H1 (cell line): ENCODE measurements at regions not wholly inside any gene's neighbourhood (a gene's known extent, or its start where the extent isn't known, plus 50 kb on each side); places are given as distances from the start of the nearest gene placed in this dataset.

ENCODE experiments used
- CTCF ChIA-PET: fragments of 300-600 bp; sonication (Branson Sonifier 250); formaldehyde crosslinking; loops from one replicate; lab custom pipeline; 2021; ENCODE audit not compliant: partially characterized antibody; lab: Charles Lee
- POLR2A ChIA-PET: fragments of 300-600 bp; sonication (Branson Sonifier 250); formaldehyde crosslinking; loops from one replicate; lab custom pipeline; 2021; ENCODE audit warnings: inconsistent platforms; ENCODE audit not compliant: partially characterized antibody; lab: Charles Lee
- DNase-seq, 2 experiments: peaks; one replicate each; pipeline versions ENCODE4 v3.0.0 to v3.0.0-alpha.2; 2010 to 2022; ENCODE audit warnings: low spot score in 2 of 2, low read depth in 1 of 2, mixed read lengths in 1 of 2
- FAIRE-seq: peaks from 2 replicates; lab custom pipeline; 2011; peaks lifted over from hg19 to GRCh38; lab: Jason Lieb, UNC
- H2AFZ ChIP-seq: 2 replicates; pipeline ENCODE4 v1.8.1; 2012; ENCODE audit warnings: low read length, inconsistent platforms
- H2AK5ac ChIP-seq: 2 replicates; pipeline ENCODE4 v1.6.1; 2013; ENCODE audit warnings: low read depth, low read length
- H2BK120ac ChIP-seq: replicated peaks from 2 replicates; pipeline ENCODE3; 2013; ENCODE audit warnings: low read depth, low read length, inconsistent platforms
- H2BK12ac ChIP-seq: 2 replicates; pipeline ENCODE4 v1.6.1; 2013; ENCODE audit warnings: low read depth, low read length
- H2BK15ac ChIP-seq: 2 replicates; pipeline ENCODE4 v1.6.1; 2013; ENCODE audit warnings: low read length
- H2BK20ac ChIP-seq: 2 replicates; pipeline ENCODE4 v1.6.1; 2013; ENCODE audit warnings: low read length
- H2BK5ac ChIP-seq: 2 replicates; pipeline ENCODE4 v1.6.1; 2013; ENCODE audit warnings: low read depth, low read length
- H3K14ac ChIP-seq: 2 replicates; pipeline ENCODE4 v1.6.1; 2013; ENCODE audit warnings: inconsistent platforms; ENCODE audit not compliant: insufficient read length
- H3K18ac ChIP-seq: 2 replicates; pipeline ENCODE4 v1.6.1; 2013; ENCODE audit warnings: low read length; ENCODE audit errors: extremely low read depth
- H3K23ac ChIP-seq: 2 replicates; pipeline ENCODE4 v1.6.1; 2013; ENCODE audit warnings: inconsistent platforms; ENCODE audit not compliant: insufficient read length
- H3K23me2 ChIP-seq: 2 replicates; pipeline ENCODE4 v1.6.1; 2013; ENCODE audit warnings: low read depth, low read length
- H3K27ac ChIP-seq: 2 replicates; pipeline ENCODE4 v1.6.1; 2011; ENCODE audit warnings: low read depth, low read length, inconsistent platforms
- H3K27me3 ChIP-seq, 4 experiments: replicated peaks in 1 of 4; 1 replicate in 1 of 4; 2 replicates in 3 of 4; pipeline versions ENCODE4 v1.6.1 to v1.8.1; 2011 to 2013; ENCODE audit warnings: low read length in 3 of 4, mild to moderate bottlenecking in 3 of 4, inconsistent platforms in 2 of 4, mixed read lengths in 2 of 4, moderate library complexity in 1 of 4; ENCODE audit not compliant: control insufficient read depth in 3 of 4, insufficient read depth in 3 of 4; ENCODE audit errors: extremely low read depth in 1 of 4
- H3K36me3 ChIP-seq, 4 experiments: 2 replicates each; pipeline versions ENCODE4 v1.6.1 to v1.8.1; 2011 to 2013; ENCODE audit warnings: mild to moderate bottlenecking in 4 of 4, low read length in 3 of 4, moderate library complexity in 2 of 4, control low read depth in 1 of 4, inconsistent platforms in 1 of 4; ENCODE audit not compliant: insufficient read depth in 4 of 4, control insufficient read depth in 2 of 4
- H3K4ac ChIP-seq: replicated peaks from 2 replicates; pipeline ENCODE3; 2013; ENCODE audit warnings: low read length, low read depth, mixed read lengths, inconsistent platforms; ENCODE audit not compliant: insufficient read length
- H3K4me1 ChIP-seq, 4 experiments: replicated peaks in 1 of 4; 1 replicate in 1 of 4; 2 replicates in 3 of 4; pipeline versions ENCODE4 v1.6.1 to v1.8.1; 2011 to 2013; ENCODE audit warnings: low read length in 3 of 4, inconsistent platforms in 2 of 4, mixed read lengths in 1 of 4; ENCODE audit not compliant: insufficient read depth in 4 of 4, control insufficient read depth in 3 of 4
- H3K4me2 ChIP-seq, 2 experiments: 2 replicates each; pipeline versions ENCODE4 v1.6.1 to v1.8.1; 2011 to 2013; ENCODE audit warnings: low read depth in 2 of 2, low read length in 2 of 2, control low read depth in 1 of 2, inconsistent platforms in 1 of 2, mild to moderate bottlenecking in 1 of 2; ENCODE audit not compliant: insufficient read depth in 1 of 2
- H3K4me3 ChIP-seq, 4 experiments: fragments of 200-600, 300-600 bp in 1 of 4; sonication (generic), shearing (Covaris generic), sonication (Bioruptor Twin) in 1 of 4; 2 replicates each; pipeline versions ENCODE4 v1.5.1 to v1.8.1; 2011 to 2016; ENCODE audit warnings: low read length in 4 of 4, low read depth in 3 of 4, control low read depth in 2 of 4, inconsistent platforms in 2 of 4, mild to moderate bottlenecking in 2 of 4, mixed read lengths in 1 of 4, moderate library complexity in 1 of 4; ENCODE audit not compliant: insufficient read depth in 2 of 4; ENCODE audit errors: extremely low read depth in 1 of 4
- H3K56ac ChIP-seq: replicated peaks from 2 replicates; pipeline ENCODE3; 2013; ENCODE audit warnings: low read depth, mild to moderate bottlenecking, mixed read lengths, low read length, inconsistent platforms; ENCODE audit not compliant: insufficient read length
- H3K79me1 ChIP-seq: 2 replicates; pipeline ENCODE4 v1.6.1; 2013; ENCODE audit warnings: low read depth, low read length, control low read depth
- H3K79me2 ChIP-seq, 2 experiments: 2 replicates each; pipeline versions ENCODE4 v1.6.1 to v1.8.1; 2012 to 2013; ENCODE audit warnings: low read length in 2 of 2, mild to moderate bottlenecking in 2 of 2, inconsistent platforms in 1 of 2; ENCODE audit not compliant: insufficient read depth in 2 of 2, control insufficient read depth in 1 of 2
- H3K9ac ChIP-seq, 4 experiments: replicated peaks in 1 of 4; 1 replicate in 1 of 4; 2 replicates in 3 of 4; pipeline versions ENCODE4 v1.6.1 to v1.8.1; 2011 to 2013; ENCODE audit warnings: low read depth in 3 of 4, low read length in 3 of 4, control low read depth in 2 of 4, mild to moderate bottlenecking in 2 of 4, moderate library complexity in 2 of 4, inconsistent platforms in 1 of 4; ENCODE audit errors: extremely low read depth in 1 of 4
- H3K9me3 ChIP-seq, 2 experiments: 2 replicates each; pipeline versions ENCODE4 v1.6.1 to v1.8.1; 2012 to 2013; ENCODE audit warnings: mild to moderate bottlenecking in 2 of 2, moderate library complexity in 2 of 2, control low read depth in 1 of 2, inconsistent platforms in 1 of 2, low read depth in 1 of 2, low read length in 1 of 2, mixed read lengths in 1 of 2; ENCODE audit not compliant: insufficient read depth in 2 of 2
- H4K20me1 ChIP-seq, 2 experiments: replicated peaks in 1 of 2; 2 replicates each; pipeline versions ENCODE3 to v1.8.1; 2011 to 2013; ENCODE audit warnings: inconsistent platforms in 2 of 2, low read length in 2 of 2, mild to moderate bottlenecking in 1 of 2; ENCODE audit not compliant: insufficient read depth in 2 of 2, control insufficient read depth in 1 of 2
- H4K5ac ChIP-seq: 2 replicates; pipeline ENCODE4 v1.6.1; 2013; ENCODE audit warnings: low read length, low read depth, mixed read lengths, inconsistent platforms; ENCODE audit not compliant: insufficient read length
- H4K8ac ChIP-seq: 2 replicates; pipeline ENCODE4 v1.8.0; 2013; ENCODE audit warnings: mild to moderate bottlenecking, moderate library complexity, low read length, inconsistent platforms; ENCODE audit not compliant: insufficient read depth; ENCODE audit errors: extremely low read depth
- H4K91ac ChIP-seq: replicated peaks from 2 replicates; pipeline ENCODE3; 2013; ENCODE audit warnings: low read length, mixed read lengths, inconsistent platforms; ENCODE audit not compliant: insufficient read length
- CHD2 ChIP-seq: IDR thresholded peaks from 2 replicates; pipeline ENCODE4 v1.6.1; 2012; ENCODE audit warnings: low read length, improper control_type of control experiment
- EGR1 ChIP-seq: IDR thresholded peaks from 2 replicates; pipeline ENCODE4 v1.6.1; 2011; ENCODE audit warnings: low read depth, low read length, borderline replicate concordance
- HDAC2 ChIP-seq, 2 experiments: fragments of 300-600 bp in 1 of 2; sonication (generic) in 1 of 2; IDR thresholded peaks; 2 replicates each; pipeline ENCODE4 v1.6.1; 2011 to 2012; ENCODE audit warnings: low read depth in 2 of 2, low read length in 2 of 2, mild to moderate bottlenecking in 2 of 2, moderate library complexity in 2 of 2, borderline replicate concordance in 1 of 2, inconsistent platforms in 1 of 2
- KDM4A ChIP-seq: IDR thresholded peaks from one replicate; pipeline ENCODE4 v1.7.1; 2012; ENCODE audit warnings: low read depth, mild to moderate bottlenecking, moderate library complexity, low read length, inconsistent platforms; ENCODE audit not compliant: severe bottlenecking
- POLR2A ChIP-seq, 2 experiments: IDR thresholded peaks; 1 replicate in 1 of 2; 2 replicates in 1 of 2; pipeline ENCODE4 v1.6.1; 2011; ENCODE audit warnings: low read depth in 2 of 2, low read length in 2 of 2, mild to moderate bottlenecking in 2 of 2; ENCODE audit errors: control extremely low read depth in 1 of 2
- RNF2 ChIP-seq: fragments of 200-900, 300-1000 bp; sonication (generic); IDR thresholded peaks from 2 replicates; pipeline ENCODE4 v1.7.1; 2016; ENCODE audit warnings: borderline replicate concordance, low read depth, mild to moderate bottlenecking, antibody characterized with exemption, low read length; ENCODE audit not compliant: poor library complexity, severe bottlenecking; ENCODE audit errors: missing control alignments
- TAF1 ChIP-seq: IDR thresholded peaks from 2 replicates; pipeline ENCODE4 v1.6.1; 2011; ENCODE audit warnings: mild to moderate bottlenecking, low read depth, low read length
- TCF12 ChIP-seq: IDR thresholded peaks from 2 replicates; pipeline ENCODE4 v1.6.1; 2011; ENCODE audit warnings: low read depth, mild to moderate bottlenecking, low read length
- WGBS, 2 experiments: shearing (Covaris generic) in 1 of 2; methylation state at CpG; one replicate each; pipeline versions ENCODE4 v1.1.6 to v1.1.7; 2013 to 2015; ENCODE audit warnings: low lambda C conversion rate in 2 of 2, mixed read lengths in 2 of 2, inconsistent platforms in 1 of 2, low coverage in 1 of 2, missing lambda C conversion rate in 1 of 2; ENCODE audit not compliant: insufficient replicate concordance in 2 of 2, insufficient coverage in 1 of 2, insufficient read length in 1 of 2; ENCODE audit errors: extremely low coverage in 1 of 2, missing lambda C conversion rate in 1 of 2; 5-methylcytosine and 5-hydroxymethylcytosine counted together
- TF ChIP-seq, protein P1 (sequence below): IDR thresholded peaks from 2 replicates; pipeline ENCODE4 v1.6.1; 2012; ENCODE audit warnings: low read length, inconsistent platforms
- TF ChIP-seq, protein P2 (sequence below), 3 experiments: IDR thresholded peaks; 1 replicate in 2 of 3; 2 replicates in 1 of 3; pipeline versions ENCODE4 v1.5.1 to v1.6.1; 2011; ENCODE audit warnings: low read length in 3 of 3, mild to moderate bottlenecking in 3 of 3, inconsistent platforms in 2 of 3, low read depth in 1 of 3, moderate library complexity in 1 of 3; ENCODE audit not compliant: insufficient read depth in 1 of 3; ENCODE audit errors: control extremely low read depth in 1 of 3

DNA sequence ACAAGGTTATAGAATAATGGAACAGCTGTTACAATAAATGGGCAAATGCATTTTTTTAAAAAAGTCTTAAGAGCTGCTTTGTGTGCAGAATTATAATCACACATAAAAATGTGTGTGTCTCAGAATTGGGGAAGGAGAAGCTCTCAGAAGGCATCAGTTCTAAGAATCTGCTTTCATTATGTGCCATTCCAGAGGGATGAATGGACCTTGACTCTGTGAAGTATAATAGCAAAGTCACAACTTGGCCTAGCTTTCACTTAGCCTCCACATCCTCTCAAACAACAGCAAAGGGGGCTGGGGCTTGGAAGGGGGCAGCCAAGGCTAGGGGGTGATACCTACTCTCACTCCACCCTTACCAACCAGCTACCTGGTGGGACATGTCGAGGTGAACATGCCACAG is 265.0 kb downstream of the CDC5L start:
- Histone ChIP-seq H3K4me2 (no peak overlapping the region), H3K56ac (no peak overlapping the region), H3K4ac (no peak overlapping the region), H2BK5ac (peak overlapping the region; percentile 9; the same call in 1 of the 2 replicates), H3K4me1 (no peaks in the 10 kb centered on the region; a peak in 3 of 7 replicates), H3K79me1 (no peaks in the 10 kb centered on the region), H3K23ac (no peak overlapping the region), H2BK15ac (no peak overlapping the region), H2AK5ac (no peak overlapping the region), H2AFZ (no peak overlapping the region), H2BK120ac (no peak overlapping the region), H3K27me3 (no peaks in the 10 kb centered on the region), H3K9ac (no peak overlapping the region), H4K91ac (no peak overlapping the region), H3K18ac (no peak overlapping the region), H3K14ac (no peak overlapping the region), H3K9me3 (no peaks in the 10 kb centered on the region), H4K8ac (no peak overlapping the region), H3K23me2 (no peaks in the 10 kb centered on the region), H3K4me3 (no peak overlapping the region), H2BK12ac (no peak overlapping the region), H3K36me3 (no peaks in the 10 kb centered on the region), H3K79me2 (no peaks in the 10 kb centered on the region), H4K20me1 (no peaks in the 10 kb centered on the region), H4K5ac (no peak overlapping the region), H3K27ac (no peak overlapping the region), H2BK20ac (no peak overlapping the region)
- DNase-seq (no peak), FAIRE-seq (no peak)
- CTCF ChIA-PET, result interaction anchor here (0.8 to 6.9 kb wide), 12 partner anchors 13 to 1270 kb away, joined by 3 to 64 read pairs (median 4); no protein-coding TSS in a partner anchor
- POLR2A ChIA-PET, result interaction anchor here (1.4 to 1.8 kb wide), 2 partner anchors 11 to 14 kb away, joined by 3 to 7 read pairs; no protein-coding TSS in a partner anchor
- 100% methylated on average over 1 of the region's 1 CpG; no CpG with 5 or more reads in 1 of the 2 experiments for WGBS, 2 experiments
- no peak for TF ChIP-seq HDAC2 (IDR thresholded peaks at IDR 0.05; ENCODE audit: borderline replicate concordance in 1 of 2, low read depth in 2 of 2, low read length in 2 of 2)
- TF ChIP-seq, protein P1, sequence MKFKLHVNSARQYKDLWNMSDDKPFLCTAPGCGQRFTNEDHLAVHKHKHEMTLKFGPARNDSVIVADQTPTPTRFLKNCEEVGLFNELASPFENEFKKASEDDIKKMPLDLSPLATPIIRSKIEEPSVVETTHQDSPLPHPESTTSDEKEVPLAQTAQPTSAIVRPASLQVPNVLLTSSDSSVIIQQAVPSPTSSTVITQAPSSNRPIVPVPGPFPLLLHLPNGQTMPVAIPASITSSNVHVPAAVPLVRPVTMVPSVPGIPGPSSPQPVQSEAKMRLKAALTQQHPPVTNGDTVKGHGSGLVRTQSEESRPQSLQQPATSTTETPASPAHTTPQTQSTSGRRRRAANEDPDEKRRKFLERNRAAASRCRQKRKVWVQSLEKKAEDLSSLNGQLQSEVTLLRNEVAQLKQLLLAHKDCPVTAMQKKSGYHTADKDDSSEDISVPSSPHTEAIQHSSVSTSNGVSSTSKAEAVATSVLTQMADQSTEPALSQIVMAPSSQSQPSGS, result no peak
- no peak for TF ChIP-seq POLR2A (IDR thresholded peaks at IDR 0.05; ENCODE audit: control extremely low read depth in 1 of 2, low read depth in 2 of 2, low read length in 2 of 2)
- no peak for TF ChIP-seq EGR1
- no peak for TF ChIP-seq RNF2
- no peak for TF ChIP-seq CHD2
- TF ChIP-seq, protein P2, sequence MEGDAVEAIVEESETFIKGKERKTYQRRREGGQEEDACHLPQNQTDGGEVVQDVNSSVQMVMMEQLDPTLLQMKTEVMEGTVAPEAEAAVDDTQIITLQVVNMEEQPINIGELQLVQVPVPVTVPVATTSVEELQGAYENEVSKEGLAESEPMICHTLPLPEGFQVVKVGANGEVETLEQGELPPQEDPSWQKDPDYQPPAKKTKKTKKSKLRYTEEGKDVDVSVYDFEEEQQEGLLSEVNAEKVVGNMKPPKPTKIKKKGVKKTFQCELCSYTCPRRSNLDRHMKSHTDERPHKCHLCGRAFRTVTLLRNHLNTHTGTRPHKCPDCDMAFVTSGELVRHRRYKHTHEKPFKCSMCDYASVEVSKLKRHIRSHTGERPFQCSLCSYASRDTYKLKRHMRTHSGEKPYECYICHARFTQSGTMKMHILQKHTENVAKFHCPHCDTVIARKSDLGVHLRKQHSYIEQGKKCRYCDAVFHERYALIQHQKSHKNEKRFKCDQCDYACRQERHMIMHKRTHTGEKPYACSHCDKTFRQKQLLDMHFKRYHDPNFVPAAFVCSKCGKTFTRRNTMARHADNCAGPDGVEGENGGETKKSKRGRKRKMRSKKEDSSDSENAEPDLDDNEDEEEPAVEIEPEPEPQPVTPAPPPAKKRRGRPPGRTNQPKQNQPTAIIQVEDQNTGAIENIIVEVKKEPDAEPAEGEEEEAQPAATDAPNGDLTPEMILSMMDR (IDR thresholded peaks at IDR 0.05; ENCODE audit: control extremely low read depth in 1 of 3, insufficient read depth in 1 of 3, low read depth in 1 of 3, low read length in 3 of 3), result no peak
- no peak for TF ChIP-seq TCF12
- TF ChIP-seq TAF1, result no peak
- TF ChIP-seq KDM4A, result no peak
